Subcutaneous abdominal adipose tissue (tissue), 5 donors: ENCODE measurements at regions not wholly inside any gene's neighbourhood (a gene's known extent, or its start where the extent isn't known, plus 50 kb on each side); places are given as distances from the start of the nearest gene placed in this dataset.

Experiments
- H3K27ac ChIP-seq: one replicate; pipeline ENCODE4 v1.7.0; 2013; ENCODE audit warnings: low read depth, mild to moderate bottlenecking, inconsistent platforms, low read length, moderate library complexity
- H3K27me3 ChIP-seq, 5 donors: one replicate each; pipeline ENCODE4 v1.7.0; 2013; ENCODE audit warnings: low read length in 5 of 5, inconsistent platforms in 1 of 5; ENCODE audit not compliant: control insufficient read depth in 5 of 5, insufficient read depth in 4 of 5
- H3K36me3 ChIP-seq, 5 donors: one replicate each; pipeline ENCODE4 v1.7.0; 2013; ENCODE audit warnings: low read length in 5 of 5; ENCODE audit not compliant: control insufficient read depth in 5 of 5, insufficient read depth in 5 of 5
- H3K4me1 ChIP-seq, 5 donors: one replicate each; pipeline ENCODE4 v1.7.0; 2013; ENCODE audit warnings: low read length in 5 of 5, mild to moderate bottlenecking in 3 of 5, moderate library complexity in 1 of 5; ENCODE audit not compliant: control insufficient read depth in 5 of 5, insufficient read depth in 5 of 5
- H3K4me3 ChIP-seq, 5 donors: one replicate each; pipeline ENCODE4 v1.7.0; 2013; ENCODE audit warnings: low read length in 5 of 5, low read depth in 1 of 5
- H3K9ac ChIP-seq, 5 donors: one replicate each; pipeline ENCODE4 v1.7.0; 2013; ENCODE audit warnings: low read length in 5 of 5, mild to moderate bottlenecking in 4 of 5, moderate library complexity in 3 of 5
- H3K9me3 ChIP-seq, 5 donors: one replicate each; pipeline ENCODE4 v1.7.0; 2013; ENCODE audit warnings: low read length in 5 of 5; ENCODE audit not compliant: control insufficient read depth in 5 of 5
- donor health status: healthy.
- donor health status: healthy.
- donor health status: healthy.
- donor health status: healthy.
- donor health status: healthy.

GRCh38 chrX:39990388-39990787 is 107.4 kb downstream of the BCOR start:
- H3K9ac ChIP-seq = no peak overlapping the region
- no peak overlapping the region for H3K4me3 ChIP-seq
- no peak overlapping the region for H3K27ac ChIP-seq
- no peaks in the 10 kb centered on the region for H3K4me1 ChIP-seq
- peaks cover 2 to 14% (median 6%) of the 10 kb centered on the region in 5 donors for H3K27me3 ChIP-seq
- H3K36me3 ChIP-seq = no peaks in the 10 kb centered on the region
- no peaks in the 10 kb centered on the region for H3K9me3 ChIP-seq

- Histone ChIP-seq H3K36me3 (no peaks in the 10 kb centered on the region), H3K9me3 (no peaks in the 10 kb centered on the region)
Observed at GRCh38 chrX:39992300-39992699, 105.5 kb downstream of the BCOR start.

GRCh38 chrX:39995457-39995856 is 102.3 kb downstream of the BCOR start:
- Histone ChIP-seq H3K4me3 (no peak overlapping the region), H3K27ac (no peak overlapping the region), H3K27me3 (peaks cover under 1 to 19% (median 6%) of the 10 kb centered on the region in 5 donors), H3K9ac (no peak overlapping the region), H3K36me3 (no peaks in the 10 kb centered on the region), H3K9me3 (no peaks in the 10 kb centered on the region), H3K4me1 (no peaks in the 10 kb centered on the region)

More at GRCh38 chrX:39992300-39992699, 105.5 kb downstream of the BCOR start:
- Histone ChIP-seq H3K27ac (no peak overlapping the region), H3K9ac (no peak overlapping the region), H3K4me3 (no peak overlapping the region), H3K27me3 (peaks cover 4 to 21% (median 7%) of the 10 kb centered on the region in 5 donors), H3K4me1 (no peaks in the 10 kb centered on the region)

- Histone ChIP-seq H3K4me1 (no peaks in the 10 kb centered on the region), H3K27ac (no peak overlapping the region), H3K9me3 (no peaks in the 10 kb centered on the region), H3K27me3 (peaks cover 0 to 18% (median 4%) of the 10 kb centered on the region in 5 donors), H3K36me3 (no peaks in the 10 kb centered on the region), H3K9ac (no peak overlapping the region), H3K4me3 (no peak overlapping the region)
Observed at GRCh38 chrX:39996536-39996935, 101.2 kb downstream of the BCOR start.

- Histone ChIP-seq H3K36me3 (no peaks in the 10 kb centered on the region), H3K9me3 (no peaks in the 10 kb centered on the region), H3K4me1 (peaks cover 0 to 9% (median 4%) of the 10 kb centered on the region in 5 donors), H3K4me3 (no peak overlapping the region), H3K27me3 (peaks cover 0 to 21% (median 6%) of the 10 kb centered on the region in 5 donors), H3K9ac (no peak overlapping the region), H3K27ac (no peak overlapping the region)
Observed at GRCh38 chrX:39998636-39999406, 98.9 kb downstream of the BCOR start.
